BE2C (cell line): ENCODE measurements at regions not wholly inside any gene's neighbourhood (a gene's known extent, or its start where the extent isn't known, plus 50 kb on each side); places are given as distances from the start of the nearest gene placed in this dataset.

Source experiments
- DNase-seq: peaks from one replicate; pipeline ENCODE4 v3.0.0-alpha.2; 2020
- H3K27me3 ChIP-seq: fragments of 250-450 bp; sonication (Bioruptor Pico); 2 replicates; pipeline ENCODE4 v1.5.1; 2020; ENCODE audit warnings: mild to moderate bottlenecking
- H3K36me3 ChIP-seq: fragments of 250-450 bp; sonication (Bioruptor Pico); 2 replicates; pipeline ENCODE4 v1.5.1; 2020; ENCODE audit warnings: mild to moderate bottlenecking
- H3K4me1 ChIP-seq: fragments of 250-450 bp; sonication (Bioruptor Pico); 2 replicates; pipeline ENCODE4 v1.5.1; 2020
- H3K4me3 ChIP-seq: 2 replicates; pipeline ENCODE4 v1.5.1; 2011; ENCODE audit warnings: low read depth, low read length
- H3K9me3 ChIP-seq: fragments of 250-450 bp; sonication (Bioruptor Pico); 2 replicates; pipeline ENCODE4 v1.5.1; 2020
- TF ChIP-seq, protein P1 (sequence below): IDR thresholded peaks from 2 replicates; pipeline ENCODE4 v1.5.1; 2012; ENCODE audit warnings: mild to moderate bottlenecking, low read depth, low read length

GRCh38 chr18:56255381-56255780, 383.0 kb downstream of the TXNL1 start:
- Histone ChIP-seq H3K4me3 (no peak overlapping the region), H3K9me3 (no peaks in the 10 kb centered on the region), H3K27me3 (no peaks in the 10 kb centered on the region), H3K36me3 (no peaks in the 10 kb centered on the region), H3K4me1 (no peaks in the 10 kb centered on the region)
- DNase-seq: no peak
- TF ChIP-seq, protein P1, sequence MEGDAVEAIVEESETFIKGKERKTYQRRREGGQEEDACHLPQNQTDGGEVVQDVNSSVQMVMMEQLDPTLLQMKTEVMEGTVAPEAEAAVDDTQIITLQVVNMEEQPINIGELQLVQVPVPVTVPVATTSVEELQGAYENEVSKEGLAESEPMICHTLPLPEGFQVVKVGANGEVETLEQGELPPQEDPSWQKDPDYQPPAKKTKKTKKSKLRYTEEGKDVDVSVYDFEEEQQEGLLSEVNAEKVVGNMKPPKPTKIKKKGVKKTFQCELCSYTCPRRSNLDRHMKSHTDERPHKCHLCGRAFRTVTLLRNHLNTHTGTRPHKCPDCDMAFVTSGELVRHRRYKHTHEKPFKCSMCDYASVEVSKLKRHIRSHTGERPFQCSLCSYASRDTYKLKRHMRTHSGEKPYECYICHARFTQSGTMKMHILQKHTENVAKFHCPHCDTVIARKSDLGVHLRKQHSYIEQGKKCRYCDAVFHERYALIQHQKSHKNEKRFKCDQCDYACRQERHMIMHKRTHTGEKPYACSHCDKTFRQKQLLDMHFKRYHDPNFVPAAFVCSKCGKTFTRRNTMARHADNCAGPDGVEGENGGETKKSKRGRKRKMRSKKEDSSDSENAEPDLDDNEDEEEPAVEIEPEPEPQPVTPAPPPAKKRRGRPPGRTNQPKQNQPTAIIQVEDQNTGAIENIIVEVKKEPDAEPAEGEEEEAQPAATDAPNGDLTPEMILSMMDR: no peak

DNA sequence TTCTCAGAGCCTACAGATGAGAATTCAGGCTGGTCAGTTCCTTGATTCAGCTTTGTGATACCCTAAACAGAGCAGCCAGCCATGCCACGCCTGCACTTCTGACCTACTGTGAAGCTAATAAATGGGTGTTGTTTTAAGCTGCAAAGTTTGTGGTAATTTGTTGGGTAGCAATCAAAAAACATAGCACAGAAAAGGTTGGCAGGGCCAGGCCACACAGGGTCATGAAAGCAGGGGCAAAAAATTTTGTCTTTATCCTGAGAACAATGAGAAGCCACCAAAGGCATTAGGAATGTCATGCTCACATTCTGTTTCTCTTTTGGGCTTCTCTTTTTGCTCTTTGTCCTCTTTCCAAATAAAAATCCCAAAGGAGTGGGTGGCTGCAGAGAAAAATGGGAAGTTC, 385.9 kb downstream of the TXNL1 start:
- DNase-seq: no peak
- Histone ChIP-seq H3K4me1 (no peaks in the 10 kb centered on the region), H3K4me3 (no peak overlapping the region), H3K27me3 (no peaks in the 10 kb centered on the region), H3K9me3 (no peaks in the 10 kb centered on the region), H3K36me3 (no peaks in the 10 kb centered on the region)
- TF ChIP-seq, protein P1: no peak

DNA sequence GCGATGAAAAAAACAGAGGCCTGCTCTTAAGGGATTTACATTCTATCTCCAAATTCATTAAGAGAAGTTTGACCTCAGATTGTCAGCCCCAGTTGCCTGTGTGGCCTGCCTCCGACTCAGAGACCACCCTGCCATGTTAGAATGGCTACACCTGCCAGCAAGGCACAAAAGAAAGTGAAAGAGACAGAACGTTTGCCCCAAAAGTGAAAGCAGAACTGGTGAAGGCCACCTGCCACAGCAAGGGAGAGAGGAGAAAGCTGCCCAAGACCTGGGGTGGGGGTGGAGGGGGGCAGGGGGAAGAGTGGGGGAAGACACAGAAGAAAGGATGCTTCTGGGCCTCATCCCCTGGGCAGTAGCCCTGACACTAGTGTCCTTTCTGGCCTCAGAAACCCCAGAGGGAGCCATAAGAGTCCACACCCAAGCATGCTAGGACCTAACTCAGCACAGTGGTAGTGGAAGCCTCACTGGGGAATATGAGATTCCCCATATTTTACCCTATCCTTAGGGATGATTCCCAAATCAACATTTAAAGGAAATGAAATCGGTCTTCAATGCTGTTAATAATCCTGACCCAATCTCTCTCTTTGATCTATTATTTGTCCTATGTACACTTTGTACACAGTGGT, 389.7 kb downstream of the TXNL1 start:
- no peaks in the 10 kb centered on the region for H3K4me1 ChIP-seq
- no peak for DNase-seq
- no peaks in the 10 kb centered on the region for H3K9me3 ChIP-seq
- H3K36me3 ChIP-seq: no peaks in the 10 kb centered on the region
- no peak overlapping the region for H3K4me3 ChIP-seq
- TF ChIP-seq, protein P1: no peak
- no peaks in the 10 kb centered on the region for H3K27me3 ChIP-seq

DNA sequence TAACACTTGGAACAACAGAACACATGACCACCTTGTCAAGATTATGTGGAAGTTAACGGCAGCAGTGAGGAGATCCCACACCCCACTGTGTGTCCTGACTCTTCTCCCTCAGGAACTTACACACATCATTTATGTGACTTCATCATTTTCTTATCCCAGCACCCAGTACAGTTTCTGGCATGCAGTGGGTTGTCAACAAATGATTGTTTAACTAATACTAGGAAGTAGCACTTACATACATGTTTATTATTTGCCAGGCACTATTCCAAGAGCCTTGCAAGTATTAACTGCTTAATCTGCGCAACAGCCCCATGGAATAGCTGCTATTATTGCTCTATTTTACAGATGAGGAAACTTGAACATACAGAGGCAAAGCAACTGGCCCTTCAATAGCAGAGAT, 391.5 kb downstream of the TXNL1 start:
- TF ChIP-seq, protein P1: no peak
- Histone ChIP-seq H3K4me3 (no peak overlapping the region), H3K4me1 (no peaks in the 10 kb centered on the region), H3K27me3 (no peaks in the 10 kb centered on the region), H3K36me3 (no peaks in the 10 kb centered on the region), H3K9me3 (no peaks in the 10 kb centered on the region)
- DNase-seq: no peak

GRCh38 chr18:56245866-56246580, 392.4 kb downstream of the TXNL1 start:
- Histone ChIP-seq H3K9me3 (no peaks in the 10 kb centered on the region), H3K27me3 (no peaks in the 10 kb centered on the region), H3K4me1 (no peaks in the 10 kb centered on the region), H3K4me3 (no peak overlapping the region), H3K36me3 (no peaks in the 10 kb centered on the region)
- TF ChIP-seq, protein P1: no peak
- no peak for DNase-seq

- H3K4me1 ChIP-seq: no peaks in the 10 kb centered on the region
- no peak for DNase-seq
- H3K36me3 ChIP-seq: no peaks in the 10 kb centered on the region
- no peaks in the 10 kb centered on the region for H3K27me3 ChIP-seq
- no peaks in the 10 kb centered on the region for H3K9me3 ChIP-seq
- TF ChIP-seq, protein P1: no peak
- H3K4me3 ChIP-seq: no peak overlapping the region
Measured at GRCh38 chr18:56240405-56240804, 398.0 kb downstream of the TXNL1 start.
